HG02623 (cell line): ENCODE measurements at regions not wholly inside any gene's neighbourhood (a gene's known extent, or its start where the extent isn't known, plus 50 kb on each side); places are given as distances from the start of the nearest gene placed in this dataset.
"Not testable (repeated sequence)": the region's sequence is repeated elsewhere in the genome, so short reads cannot be mapped to it uniquely, and the experiment has no call there.

Experiments used
- ATAC-seq: cut with Tn5 transposase; IDR thresholded peaks from one replicate; pipeline ENCODE4 v1.9.1; 2021; ENCODE audit warnings: moderate library complexity; ENCODE audit not compliant: unreplicated experiment

GRCh38 chr6:8655670-8656454, 220.5 kb upstream of the SLC35B3 start:
- ATAC-seq, result no peak

DNA sequence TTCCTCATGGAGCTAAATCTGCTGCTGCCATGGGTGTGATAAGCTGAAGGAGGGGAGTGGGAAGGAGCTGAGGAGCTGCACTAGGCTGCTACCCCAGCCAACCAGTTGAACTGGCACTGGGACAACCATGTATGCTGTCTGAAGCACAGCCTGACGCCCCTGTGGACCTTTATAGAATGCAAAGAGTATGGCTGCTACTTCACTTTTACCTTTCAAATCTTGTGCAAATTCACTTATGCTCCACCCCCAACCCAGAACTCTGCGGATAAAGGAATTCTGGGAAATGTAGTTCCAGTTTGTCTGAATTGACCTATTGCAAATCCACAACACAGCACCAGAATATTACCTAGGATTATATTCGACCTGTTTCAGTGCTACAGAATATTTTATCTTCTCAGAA, 217.4 kb upstream of the SLC35B3 start:
- ATAC-seq, result no peak

DNA sequence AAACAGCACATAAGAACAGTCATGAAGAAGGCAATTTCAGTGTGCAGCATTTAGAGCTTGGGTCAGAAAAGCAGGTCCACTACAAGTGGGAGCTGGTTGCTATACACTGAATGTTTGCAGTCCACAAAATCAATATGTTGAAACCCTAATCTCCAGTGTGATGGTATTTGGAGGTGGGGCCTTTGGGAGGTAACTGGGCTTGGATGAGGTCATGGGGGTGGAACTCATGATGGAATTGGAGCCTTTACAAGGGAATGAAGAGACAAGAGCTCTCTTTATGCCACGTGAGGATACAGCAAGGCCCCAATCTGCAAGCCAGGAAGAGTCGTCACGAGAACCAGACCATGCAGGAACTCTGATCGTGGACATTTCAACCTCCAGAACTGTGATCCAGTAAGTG, 216.7 kb upstream of the SLC35B3 start:
- ATAC-seq, result no peak

- ATAC-seq, result no peak
Measured at GRCh38 chr6:8645212-8645611, 209.9 kb upstream of the SLC35B3 start.

GRCh38 chr6:8644306-8644705, 209.0 kb upstream of the SLC35B3 start:
- no peak for ATAC-seq

DNA sequence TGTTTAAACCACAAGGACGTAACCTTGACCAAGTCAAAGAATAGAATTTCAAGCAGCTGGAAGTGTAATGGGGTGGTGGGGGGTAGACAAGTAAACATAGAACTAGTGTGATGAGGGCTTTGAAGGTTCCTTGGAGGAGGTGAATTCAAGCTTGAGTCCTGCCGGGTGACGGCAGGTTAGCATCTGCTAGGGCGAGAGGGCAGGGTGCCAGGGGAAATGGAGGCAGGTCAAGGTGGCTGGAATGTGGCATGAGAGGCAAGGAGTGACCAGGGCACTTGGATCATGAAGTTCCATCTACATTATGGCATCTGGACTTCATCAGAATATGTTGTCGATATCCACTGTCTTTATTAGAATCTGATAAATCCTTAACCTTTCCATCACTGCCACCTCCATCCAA, 207.5 kb upstream of the SLC35B3 start:
- ATAC-seq, result no peak

DNA sequence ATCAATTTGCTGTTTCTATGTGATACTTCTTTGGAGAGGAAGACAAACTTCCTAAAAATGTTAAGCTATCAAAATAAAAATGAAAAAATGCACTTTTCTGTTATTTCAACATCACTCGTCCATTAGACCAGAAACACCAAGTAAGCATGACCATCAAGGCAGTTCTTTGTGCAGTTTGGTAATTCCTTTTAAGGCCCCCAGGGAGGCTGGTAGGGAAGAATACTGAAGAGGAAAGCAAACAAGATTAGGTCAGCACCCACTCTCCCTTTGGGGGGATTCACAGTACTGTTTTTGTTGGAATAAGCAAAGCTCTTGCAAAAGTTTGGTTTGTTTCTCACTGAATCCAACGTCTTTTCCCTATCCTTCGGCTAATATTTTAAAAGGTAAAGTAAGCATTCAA, 206.8 kb upstream of the SLC35B3 start:
- no peak for ATAC-seq

DNA sequence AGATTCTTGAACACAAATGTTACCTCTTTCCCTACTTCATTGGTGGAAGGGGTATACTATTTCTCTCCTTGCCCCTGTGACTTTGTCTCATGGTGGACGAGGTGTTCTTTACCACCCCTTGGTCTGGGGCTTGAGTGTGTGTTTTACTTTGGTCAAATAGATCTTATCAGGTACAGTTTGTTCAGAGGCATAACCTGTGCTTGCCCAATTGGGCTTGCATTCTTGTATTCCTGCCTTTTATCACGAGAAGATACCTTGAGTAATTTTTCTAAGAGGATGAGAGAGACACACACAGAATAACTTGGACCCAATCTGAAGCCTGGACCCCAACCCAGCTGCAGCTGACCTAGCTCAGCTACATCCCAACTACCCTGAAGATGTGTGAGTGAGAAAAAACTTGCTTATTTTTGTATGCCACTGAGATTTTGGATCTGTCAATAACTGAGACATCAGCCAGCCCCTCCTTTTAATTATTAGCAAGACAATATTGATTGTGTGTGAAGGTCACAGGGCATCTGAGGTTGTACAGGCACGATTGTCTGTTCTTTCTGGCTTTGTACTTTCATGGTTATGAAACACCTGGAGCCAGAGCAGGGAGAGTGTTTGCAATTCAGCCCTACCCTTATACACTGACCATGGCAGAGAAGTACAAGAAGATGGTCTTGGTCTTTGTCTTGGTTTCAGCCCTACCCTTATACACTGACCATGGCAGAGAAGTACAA, 204.7 kb upstream of the SLC35B3 start:
- no peak for ATAC-seq

GRCh38 chr6:8637896-8638597, 202.7 kb upstream of the SLC35B3 start:
- no peak for ATAC-seq

DNA sequence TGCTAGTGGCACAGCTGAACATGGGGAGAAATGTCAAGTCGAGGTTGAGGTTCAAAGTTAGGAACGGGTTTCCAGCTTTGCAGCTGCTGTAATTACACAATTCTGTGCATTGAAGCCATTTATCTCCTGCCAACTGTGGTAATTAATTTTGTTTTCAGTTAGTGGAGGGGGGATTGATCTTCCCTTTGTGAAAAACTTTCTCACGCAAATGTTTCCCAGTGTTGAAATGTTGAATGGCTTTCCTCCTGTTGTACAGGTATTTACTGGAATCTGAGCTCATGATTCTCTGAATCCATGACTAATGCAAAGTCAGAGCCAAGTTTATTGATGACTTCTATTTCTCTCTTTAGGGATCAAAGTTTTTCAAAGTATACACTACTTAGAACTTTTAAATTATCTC, 198.4 kb upstream of the SLC35B3 start:
- no peak for ATAC-seq

GRCh38 chr6:8628736-8629135, 193.4 kb upstream of the SLC35B3 start:
- ATAC-seq, result no peak

DNA sequence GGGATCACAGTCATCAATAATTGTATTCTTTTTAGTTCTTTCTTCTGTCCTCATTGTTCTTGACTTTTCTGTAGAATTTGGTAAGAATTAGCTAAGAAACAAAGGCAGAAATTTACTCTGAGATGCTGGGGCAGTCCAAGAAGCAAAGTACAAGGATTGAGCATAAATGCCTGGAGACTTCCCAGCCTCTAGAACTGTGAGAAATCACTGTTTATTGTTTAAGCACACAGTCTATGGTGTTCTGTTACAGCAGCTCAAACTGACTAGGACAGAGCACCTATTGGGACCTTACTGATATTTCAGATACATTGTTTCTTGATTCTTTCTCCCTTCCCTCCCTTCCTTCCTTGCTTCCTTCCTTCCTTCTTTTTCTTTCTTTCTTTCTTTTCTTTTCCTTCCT, 192.7 kb upstream of the SLC35B3 start:
- no peak for ATAC-seq

DNA sequence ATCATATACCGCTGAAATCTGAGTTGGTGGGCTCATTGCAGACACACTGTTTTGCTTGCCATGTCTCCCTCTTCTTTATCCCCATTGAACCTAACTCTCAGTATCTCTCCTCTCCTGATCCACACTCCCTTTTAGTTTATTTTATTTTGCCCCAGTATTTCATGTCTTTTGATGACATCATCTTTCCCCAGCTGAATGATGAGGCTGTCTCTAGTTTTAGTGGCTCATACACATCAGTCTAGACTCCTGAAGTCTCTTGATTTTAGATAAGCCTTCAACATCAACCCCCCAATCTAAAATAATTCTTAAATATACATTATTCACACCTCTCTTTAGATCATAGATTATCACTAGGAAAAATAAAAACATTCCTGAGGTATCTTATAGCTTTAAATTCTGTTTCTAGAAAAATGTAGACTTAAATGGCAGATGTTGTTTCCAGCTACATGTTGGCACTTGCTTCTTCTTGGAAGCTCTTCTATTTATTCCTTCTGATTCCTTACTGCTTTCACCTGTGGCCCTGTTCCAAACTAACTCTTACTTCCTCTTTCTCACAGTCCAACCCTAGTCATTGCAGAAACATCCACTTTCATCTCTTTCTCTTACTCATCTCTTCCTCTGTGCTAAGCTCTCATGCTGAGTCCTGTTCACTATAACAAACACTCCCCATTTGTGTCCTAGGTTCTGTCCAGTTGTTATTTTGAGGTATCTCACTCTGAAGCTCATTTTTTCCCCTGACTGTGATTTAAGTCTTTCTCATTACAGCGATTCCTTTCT, 191.9 kb upstream of the SLC35B3 start:
- ATAC-seq, result peak; percentile 77

GRCh38 chr6:8624665-8625064, 189.3 kb upstream of the SLC35B3 start:
- ATAC-seq, result no peak

DNA sequence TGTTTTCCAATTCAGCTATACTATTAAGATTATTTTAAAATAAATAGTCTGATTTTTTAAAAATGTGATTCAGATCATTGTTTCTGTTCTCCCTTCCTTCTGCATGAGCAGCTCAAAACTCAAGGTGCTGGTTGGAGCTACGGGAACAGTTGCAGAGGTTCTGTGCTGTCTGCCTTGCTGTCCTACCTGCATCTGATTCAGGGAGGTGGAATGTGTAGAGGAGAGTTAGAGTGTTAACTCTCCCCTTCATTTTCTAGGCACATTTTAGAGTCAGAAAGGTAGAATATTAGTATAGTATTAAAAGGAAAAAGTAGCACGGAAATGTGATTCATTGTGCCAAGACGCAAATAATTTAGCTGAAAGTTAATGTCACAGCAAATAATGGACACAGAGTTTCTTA, 188.1 kb upstream of the SLC35B3 start:
- no peak for ATAC-seq

GRCh38 chr6:8619853-8620252, 184.5 kb upstream of the SLC35B3 start:
- no peak for ATAC-seq

DNA sequence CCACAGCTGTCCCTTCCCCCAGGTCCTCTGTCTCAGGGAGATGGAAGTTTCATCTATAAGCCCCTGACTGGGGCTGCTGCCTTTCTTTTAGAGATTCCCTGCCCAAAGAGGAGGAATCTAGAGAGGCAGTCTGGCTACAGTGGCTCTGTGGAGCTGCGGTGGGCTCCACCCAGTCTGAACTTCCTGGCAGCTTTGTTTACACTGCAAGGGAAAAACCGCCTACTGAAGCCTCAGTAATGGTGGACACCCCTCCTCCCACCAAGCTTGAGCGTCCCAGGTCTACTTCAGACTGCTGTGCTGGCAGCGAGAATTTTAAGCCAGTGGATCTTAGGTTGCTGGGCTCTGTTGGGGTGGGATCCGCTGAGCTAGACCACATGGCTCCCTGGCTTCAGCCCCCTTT, 184.1 kb upstream of the SLC35B3 start:
- ATAC-seq, result not testable (repeated sequence)

GRCh38 chr6:8608737-8609136, 173.4 kb upstream of the SLC35B3 start:
- ATAC-seq, result no peak

- ATAC-seq, result no peak
Measured at GRCh38 chr6:8589941-8590729, 154.8 kb upstream of the SLC35B3 start.

GRCh38 chr6:8588176-8588575, 152.8 kb upstream of the SLC35B3 start:
- ATAC-seq, result no peak
